DND-41 (cell line): ENCODE measurements at regions not wholly inside any gene's neighbourhood (a gene's known extent, or its start where the extent isn't known, plus 50 kb on each side); places are given as distances from the start of the nearest gene placed in this dataset.

ENCODE experiments used
- ATAC-seq: fragments of 200-7000 bp; cut with Tn5 transposase; 3 replicates; pipeline ENCODE4 v1.9.1; 2021; ENCODE audit warnings: low read depth; ENCODE audit not compliant: insufficient read depth
- DNase-seq: peaks from one replicate; pipeline ENCODE4 v3.0.0-alpha.2; 2020
- H2AFZ ChIP-seq: 2 replicates; pipeline ENCODE4 v1.6.0; 2012; ENCODE audit warnings: low read depth, low read length
- H3K27ac ChIP-seq: 2 replicates; pipeline ENCODE4 v1.5.1; 2012; ENCODE audit warnings: low read length, inconsistent platforms
- H3K27me3 ChIP-seq: fragments of 200-600 bp; sonication (generic); 2 replicates; pipeline ENCODE4 v1.6.0; 2012; ENCODE audit warnings: low read length, mild to moderate bottlenecking, inconsistent platforms; ENCODE audit not compliant: insufficient read depth, poor library complexity
- H3K36me3 ChIP-seq: 2 replicates; pipeline ENCODE4 v1.5.1; 2012; ENCODE audit warnings: low read length, inconsistent platforms; ENCODE audit not compliant: insufficient read depth
- H3K4me1 ChIP-seq: 2 replicates; pipeline ENCODE4 v1.5.1; 2012; ENCODE audit warnings: mild to moderate bottlenecking, low read length; ENCODE audit not compliant: insufficient read depth
- H3K4me2 ChIP-seq: 2 replicates; pipeline ENCODE4 v1.6.0; 2012; ENCODE audit warnings: mild to moderate bottlenecking, moderate library complexity, low read length, inconsistent platforms; ENCODE audit not compliant: insufficient read depth
- H3K4me3 ChIP-seq, 2 experiments: fragments of 200-600 bp in 1 of 2; shearing (Covaris generic) in 1 of 2; 2 replicates each; pipeline ENCODE4 v1.5.1; 2012 to 2016; ENCODE audit warnings: inconsistent platforms in 2 of 2, low read length in 2 of 2, mild to moderate bottlenecking in 2 of 2, low read depth in 1 of 2, moderate library complexity in 1 of 2
- H3K79me2 ChIP-seq: 2 replicates; pipeline ENCODE4 v1.6.0; 2012; ENCODE audit warnings: low read length, inconsistent platforms; ENCODE audit not compliant: insufficient read depth
- H3K9ac ChIP-seq: 2 replicates; pipeline ENCODE4 v1.6.0; 2012; ENCODE audit warnings: low read depth, mild to moderate bottlenecking, inconsistent platforms, low read length, moderate library complexity
- H3K9me3 ChIP-seq: 2 replicates; pipeline ENCODE4 v1.5.1; 2012; ENCODE audit warnings: low read length, moderate library complexity, mild to moderate bottlenecking, inconsistent platforms; ENCODE audit not compliant: insufficient read depth, severe bottlenecking
- H4K20me1 ChIP-seq: 2 replicates; pipeline ENCODE4 v1.6.0; 2012; ENCODE audit warnings: low read length; ENCODE audit not compliant: insufficient read depth
- EZH2 ChIP-seq: IDR thresholded peaks from 3 replicates; pipeline ENCODE4 v1.6.1; 2012; ENCODE audit warnings: borderline replicate concordance, low read depth, mild to moderate bottlenecking, moderate library complexity, low read length, inconsistent platforms; ENCODE audit not compliant: severe bottlenecking
- TF ChIP-seq, protein P1 (sequence below): IDR thresholded peaks from 2 replicates; pipeline ENCODE4 v1.5.1; 2012; ENCODE audit warnings: borderline replicate concordance, low read length, moderate library complexity, mild to moderate bottlenecking; ENCODE audit not compliant: poor library complexity, severe bottlenecking; ENCODE audit errors: extremely low read depth

DNA sequence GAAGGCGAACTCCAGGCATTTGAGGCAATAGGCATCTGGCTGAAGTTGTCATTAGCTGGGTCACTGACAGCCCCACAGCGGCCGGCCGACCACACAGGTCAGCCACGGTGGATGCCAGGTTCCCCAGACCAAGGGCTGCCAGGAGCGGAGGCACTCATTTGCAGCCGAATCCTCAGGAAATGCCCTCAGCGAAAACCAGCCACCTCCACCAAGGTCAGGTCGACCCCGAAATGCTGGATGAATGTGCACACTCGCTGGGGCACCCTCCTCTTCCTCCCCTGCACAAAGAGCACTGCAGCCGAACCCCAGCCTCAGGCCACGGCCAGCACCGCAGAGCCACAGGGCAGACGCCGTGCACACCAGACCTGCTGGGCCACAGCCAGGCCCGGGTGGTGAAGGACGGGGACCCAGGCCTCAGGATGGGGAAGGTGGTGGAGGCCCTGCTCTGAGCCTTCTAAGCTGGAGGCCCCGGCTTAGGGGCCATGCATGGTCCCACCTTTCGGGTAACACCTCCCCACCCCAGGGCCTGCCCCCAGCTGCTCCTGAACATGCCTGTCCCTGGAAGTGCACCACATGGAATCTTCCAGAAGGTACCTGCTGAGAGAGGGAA is 206.0 kb downstream of the BRD1 start:
- no peak for TF ChIP-seq EZH2
- TF ChIP-seq, protein P1, sequence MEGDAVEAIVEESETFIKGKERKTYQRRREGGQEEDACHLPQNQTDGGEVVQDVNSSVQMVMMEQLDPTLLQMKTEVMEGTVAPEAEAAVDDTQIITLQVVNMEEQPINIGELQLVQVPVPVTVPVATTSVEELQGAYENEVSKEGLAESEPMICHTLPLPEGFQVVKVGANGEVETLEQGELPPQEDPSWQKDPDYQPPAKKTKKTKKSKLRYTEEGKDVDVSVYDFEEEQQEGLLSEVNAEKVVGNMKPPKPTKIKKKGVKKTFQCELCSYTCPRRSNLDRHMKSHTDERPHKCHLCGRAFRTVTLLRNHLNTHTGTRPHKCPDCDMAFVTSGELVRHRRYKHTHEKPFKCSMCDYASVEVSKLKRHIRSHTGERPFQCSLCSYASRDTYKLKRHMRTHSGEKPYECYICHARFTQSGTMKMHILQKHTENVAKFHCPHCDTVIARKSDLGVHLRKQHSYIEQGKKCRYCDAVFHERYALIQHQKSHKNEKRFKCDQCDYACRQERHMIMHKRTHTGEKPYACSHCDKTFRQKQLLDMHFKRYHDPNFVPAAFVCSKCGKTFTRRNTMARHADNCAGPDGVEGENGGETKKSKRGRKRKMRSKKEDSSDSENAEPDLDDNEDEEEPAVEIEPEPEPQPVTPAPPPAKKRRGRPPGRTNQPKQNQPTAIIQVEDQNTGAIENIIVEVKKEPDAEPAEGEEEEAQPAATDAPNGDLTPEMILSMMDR, result no peak
- Histone ChIP-seq H3K27ac (no peak overlapping the region), H3K4me2 (no peak overlapping the region), H3K4me1 (no peaks in the 10 kb centered on the region), H3K9ac (no peak overlapping the region), H3K36me3 (no peaks in the 10 kb centered on the region), H3K4me3 (no peak overlapping the region), H3K79me2 (no peaks in the 10 kb centered on the region), H3K9me3 (no peaks in the 10 kb centered on the region), H2AFZ (no peak overlapping the region), H4K20me1 (peaks cover 7% of the 10 kb centered on the region; the same call in 1 of the 2 replicates), H3K27me3 (no peaks in the 10 kb centered on the region)
- DNase-seq, result no peak
- no peak for ATAC-seq

- no peak overlapping the region for H2AFZ ChIP-seq
- H3K4me3 ChIP-seq, result no peak overlapping the region
- no peak overlapping the region for H3K4me2 ChIP-seq
- no peak overlapping the region for H3K9ac ChIP-seq
- H3K9me3 ChIP-seq, result no peaks in the 10 kb centered on the region
- no peak for TF ChIP-seq EZH2
- TF ChIP-seq, protein P1, result no peak
- no peaks in the 10 kb centered on the region for H3K27me3 ChIP-seq
- no peaks in the 10 kb centered on the region for H3K36me3 ChIP-seq
- H4K20me1 ChIP-seq, result peaks cover 3% of the 10 kb centered on the region; the same call in 1 of the 2 replicates
- H3K4me1 ChIP-seq, result no peaks in the 10 kb centered on the region
- ATAC-seq (no peak), DNase-seq (no peak)
- no peaks in the 10 kb centered on the region for H3K79me2 ChIP-seq
- no peak overlapping the region for H3K27ac ChIP-seq
Observed at GRCh38 chr22:49620666-49621065, 207.0 kb downstream of the BRD1 start.

- no peak overlapping the region for H3K4me3 ChIP-seq
- H3K9ac ChIP-seq, result no peak overlapping the region
- no peak overlapping the region for H3K4me2 ChIP-seq
- no peaks in the 10 kb centered on the region for H3K36me3 ChIP-seq
- H3K79me2 ChIP-seq, result no peaks in the 10 kb centered on the region
- H3K9me3 ChIP-seq, result no peaks in the 10 kb centered on the region
- H3K27me3 ChIP-seq, result no peaks in the 10 kb centered on the region
- ATAC-seq, result no peak
- H3K4me1 ChIP-seq, result no peaks in the 10 kb centered on the region
- TF ChIP-seq EZH2, result no peak
- H4K20me1 ChIP-seq, result peaks cover 3% of the 10 kb centered on the region; the same call in 1 of the 2 replicates
- no peak overlapping the region for H2AFZ ChIP-seq
- no peak overlapping the region for H3K27ac ChIP-seq
- no peak for DNase-seq
Observed at GRCh38 chr22:49620003-49620556, 207.6 kb downstream of the BRD1 start.

DNA sequence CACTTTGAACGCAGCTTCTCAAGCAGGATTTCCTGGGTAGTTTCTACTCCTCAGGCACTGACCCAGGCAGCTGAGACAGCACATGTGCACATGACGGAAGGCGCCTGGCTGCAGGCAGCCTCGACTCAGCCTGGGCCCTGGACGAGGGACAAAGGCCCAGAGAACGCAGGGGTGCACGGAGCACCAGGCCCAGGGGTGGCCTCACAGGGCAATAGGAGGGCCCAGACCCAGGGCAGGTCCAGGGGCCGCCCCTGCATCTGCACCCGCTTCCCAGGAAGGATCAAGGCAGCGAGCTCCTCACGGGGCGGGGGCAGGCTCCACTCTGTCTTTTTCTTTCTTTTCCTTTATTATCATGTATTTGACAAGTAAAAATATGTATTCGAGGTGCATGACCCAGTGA is 208.4 kb downstream of the BRD1 start:
- H3K79me2 ChIP-seq, result no peaks in the 10 kb centered on the region
- H2AFZ ChIP-seq, result no peak overlapping the region
- H3K27me3 ChIP-seq, result no peaks in the 10 kb centered on the region
- H4K20me1 ChIP-seq, result peaks cover 3% of the 10 kb centered on the region; the same call in 1 of the 2 replicates
- no peak overlapping the region for H3K4me3 ChIP-seq
- TF ChIP-seq, protein P1, result no peak
- no peak for TF ChIP-seq EZH2
- H3K36me3 ChIP-seq, result no peaks in the 10 kb centered on the region
- no peak overlapping the region for H3K4me2 ChIP-seq
- no peak overlapping the region for H3K27ac ChIP-seq
- DNase-seq (no peak), ATAC-seq (no peak)
- H3K9me3 ChIP-seq, result no peaks in the 10 kb centered on the region
- no peaks in the 10 kb centered on the region for H3K4me1 ChIP-seq
- no peak overlapping the region for H3K9ac ChIP-seq
